ENCODE measurements at regions not wholly inside any gene's neighbourhood (a gene's known extent, or its start where the extent isn't known, plus 50 kb on each side); places are given as distances from the start of the nearest gene placed in this dataset.
A peak's percentile ranks its signal among the peaks of the same experiment; 100 is the strongest.

- no peak for DNase-seq
Measured at GRCh38 chr18:24656551-24657443, 196.4 kb downstream of the HRH4 start.

DNA sequence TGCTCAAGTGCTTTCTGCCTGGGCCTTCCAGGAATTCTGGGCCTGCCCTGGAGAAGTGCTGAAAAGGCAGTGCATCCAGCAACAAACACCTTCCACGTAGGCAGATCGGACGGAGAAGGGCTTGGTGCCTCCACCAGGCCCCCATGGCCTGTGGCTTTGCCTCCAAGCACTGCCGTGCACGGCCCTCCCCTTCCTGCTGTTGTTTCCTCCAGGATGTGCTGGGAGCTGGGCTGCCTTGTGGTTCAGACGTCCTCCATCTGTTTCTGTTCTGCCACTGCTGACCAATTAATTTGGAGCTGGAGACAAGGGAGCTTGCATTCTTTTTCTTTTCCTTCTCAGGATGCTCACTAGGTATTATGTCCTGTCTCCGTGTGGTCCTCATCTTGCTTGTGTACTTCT is 197.0 kb downstream of the HRH4 start:
- Mint-ChIP-seq H3K9me3 (ENCODE audit: low read depth, unreplicated experiment) (no peaks in the 10 kb centered on the region), H3K27ac (ENCODE audit: unreplicated experiment) (no peak overlapping the region), H3K36me3 (ENCODE audit: insufficient read depth, unreplicated experiment) (no peaks in the 10 kb centered on the region), H3K4me1 (ENCODE audit: low read depth, unreplicated experiment) (peaks cover 14% of the 10 kb centered on the region), H3K4me3 (ENCODE audit: low read depth, unreplicated experiment) (no peak overlapping the region), H3K27me3 (ENCODE audit: unreplicated experiment) (peaks cover 21% of the 10 kb centered on the region)
- DNase-seq, result no peak
- intact Hi-C loops (cut with micrococcal nuclease; ENCODE audit: unreplicated experiment), result no loop called here
- BruUV-seq (replicated peaks), result no TSS peak
- TF ChIP-seq, protein P1, sequence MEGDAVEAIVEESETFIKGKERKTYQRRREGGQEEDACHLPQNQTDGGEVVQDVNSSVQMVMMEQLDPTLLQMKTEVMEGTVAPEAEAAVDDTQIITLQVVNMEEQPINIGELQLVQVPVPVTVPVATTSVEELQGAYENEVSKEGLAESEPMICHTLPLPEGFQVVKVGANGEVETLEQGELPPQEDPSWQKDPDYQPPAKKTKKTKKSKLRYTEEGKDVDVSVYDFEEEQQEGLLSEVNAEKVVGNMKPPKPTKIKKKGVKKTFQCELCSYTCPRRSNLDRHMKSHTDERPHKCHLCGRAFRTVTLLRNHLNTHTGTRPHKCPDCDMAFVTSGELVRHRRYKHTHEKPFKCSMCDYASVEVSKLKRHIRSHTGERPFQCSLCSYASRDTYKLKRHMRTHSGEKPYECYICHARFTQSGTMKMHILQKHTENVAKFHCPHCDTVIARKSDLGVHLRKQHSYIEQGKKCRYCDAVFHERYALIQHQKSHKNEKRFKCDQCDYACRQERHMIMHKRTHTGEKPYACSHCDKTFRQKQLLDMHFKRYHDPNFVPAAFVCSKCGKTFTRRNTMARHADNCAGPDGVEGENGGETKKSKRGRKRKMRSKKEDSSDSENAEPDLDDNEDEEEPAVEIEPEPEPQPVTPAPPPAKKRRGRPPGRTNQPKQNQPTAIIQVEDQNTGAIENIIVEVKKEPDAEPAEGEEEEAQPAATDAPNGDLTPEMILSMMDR (IDR thresholded peaks at IDR 0.05; ENCODE audit: unreplicated experiment), result no peak
- CTCF ChIA-PET, result no interaction called here

More at GRCh38 chr18:24656551-24657443, 196.4 kb downstream of the HRH4 start:
- no peak overlapping the region for H3K4me3 Mint-ChIP-seq (ENCODE audit: low read depth, unreplicated experiment)
- CTCF ChIA-PET, result no interaction called here
- H3K36me3 Mint-ChIP-seq (ENCODE audit: insufficient read depth, unreplicated experiment), result no peaks in the 10 kb centered on the region
- BruUV-seq (replicated peaks), result no TSS peak
- H3K27ac Mint-ChIP-seq (ENCODE audit: unreplicated experiment), result no peak overlapping the region
- peaks cover 14% of the 10 kb centered on the region for H3K4me1 Mint-ChIP-seq (ENCODE audit: low read depth, unreplicated experiment)
- TF ChIP-seq, protein P1 (IDR thresholded peaks at IDR 0.05; ENCODE audit: unreplicated experiment), result no peak
- intact Hi-C loops (cut with micrococcal nuclease; ENCODE audit: unreplicated experiment), result no loop called here
- H3K27me3 Mint-ChIP-seq (ENCODE audit: unreplicated experiment), result peaks cover 17% of the 10 kb centered on the region
- no peaks in the 10 kb centered on the region for H3K9me3 Mint-ChIP-seq (ENCODE audit: low read depth, unreplicated experiment)

DNA sequence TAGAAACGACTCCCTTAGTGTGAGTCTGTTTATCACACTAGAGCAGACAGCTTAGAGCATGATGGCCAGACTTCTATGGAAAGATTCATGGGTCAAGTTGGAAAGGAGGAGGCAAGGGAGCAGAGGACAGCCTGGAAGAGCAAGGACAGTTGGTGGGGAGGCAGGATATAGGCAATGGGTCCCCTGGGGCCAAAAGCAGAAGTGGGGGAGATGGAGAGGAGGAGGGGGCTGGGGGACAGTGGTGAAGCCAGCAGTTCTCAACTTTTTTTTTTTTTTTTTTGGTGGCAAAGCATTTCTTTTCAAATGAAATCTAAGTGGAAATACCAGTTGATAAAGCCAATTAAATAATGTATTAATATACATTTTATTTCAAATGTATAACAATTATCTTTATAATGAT is 197.9 kb downstream of the HRH4 start:
- H3K27ac Mint-ChIP-seq (ENCODE audit: unreplicated experiment), result no peak overlapping the region
- peaks cover 29% of the 10 kb centered on the region for H3K27me3 Mint-ChIP-seq (ENCODE audit: unreplicated experiment)
- no peaks in the 10 kb centered on the region for H3K36me3 Mint-ChIP-seq (ENCODE audit: insufficient read depth, unreplicated experiment)
- H3K9me3 Mint-ChIP-seq (ENCODE audit: low read depth, unreplicated experiment), result no peaks in the 10 kb centered on the region
- CTCF ChIA-PET, result no interaction called here
- DNase-seq, result no peak
- BruUV-seq (replicated peaks), result no TSS peak
- intact Hi-C loops (cut with micrococcal nuclease; ENCODE audit: unreplicated experiment), result no loop called here
- H3K4me3 Mint-ChIP-seq (ENCODE audit: low read depth, unreplicated experiment), result no peak overlapping the region
- TF ChIP-seq, protein P1 (IDR thresholded peaks at IDR 0.05; ENCODE audit: unreplicated experiment), result no peak
- H3K4me1 Mint-ChIP-seq (ENCODE audit: low read depth, unreplicated experiment), result peaks cover 14% of the 10 kb centered on the region

GRCh38 chr18:24659827-24660720 is 199.6 kb downstream of the HRH4 start:
- CTCF ChIA-PET, result interaction anchor here (0.7 kb wide), 1 partner anchor 256 kb away, joined by 3 read pairs; no protein-coding TSS in a partner anchor
- Mint-ChIP-seq H3K4me1 (ENCODE audit: low read depth, unreplicated experiment) (peaks cover 14% of the 10 kb centered on the region), H3K9me3 (ENCODE audit: low read depth, unreplicated experiment) (no peaks in the 10 kb centered on the region), H3K4me3 (ENCODE audit: low read depth, unreplicated experiment) (peak overlapping the region; percentile 69), H3K27ac (ENCODE audit: unreplicated experiment) (peak overlapping the region; percentile 12), H3K36me3 (ENCODE audit: insufficient read depth, unreplicated experiment) (no peaks in the 10 kb centered on the region), H3K27me3 (ENCODE audit: unreplicated experiment) (peaks cover 47% of the 10 kb centered on the region)
- BruUV-seq (replicated peaks), result no TSS peak
- DNase-seq, result peak; percentile 24
- TF ChIP-seq, protein P1 (IDR thresholded peaks at IDR 0.05; ENCODE audit: unreplicated experiment), result no peak
- intact Hi-C loops (cut with micrococcal nuclease; ENCODE audit: unreplicated experiment), result loop anchor here (5.0 kb wide), 1 partner anchor 118 kb away; no protein-coding TSS in a partner anchor
